ENCODE measurements at regions not wholly inside any gene's neighbourhood (a gene's known extent, or its start where the extent isn't known, plus 50 kb on each side); places are given as distances from the start of the nearest gene placed in this dataset.

DNA sequence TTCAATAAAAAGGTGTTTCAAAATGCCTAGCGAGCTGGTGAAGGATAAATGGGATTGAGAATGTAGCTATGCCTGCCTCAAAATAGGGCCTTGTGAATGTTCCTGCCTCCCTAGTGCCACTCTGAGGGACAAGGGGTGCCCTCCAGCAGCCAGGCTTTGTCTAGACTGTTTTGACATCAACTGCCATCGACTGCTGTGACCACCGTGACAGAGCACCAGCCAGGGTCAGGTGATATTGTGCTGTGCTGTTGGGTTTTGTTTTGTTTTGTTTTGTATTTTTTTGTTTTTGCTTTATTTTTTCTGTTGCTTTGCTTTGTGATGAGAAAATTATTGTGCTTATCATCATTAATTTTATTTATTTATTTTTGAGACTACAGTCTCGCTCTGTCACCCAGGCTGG lies 144.8 kb downstream of the SMAD6 start:
- H3K27me3 ChIP-seq (ENCODE audit: control insufficient read depth in 2 of 2, insufficient read depth in 2 of 2, low read length in 2 of 2): no peaks in the 10 kb centered on the region
- H3K9ac ChIP-seq (ENCODE audit: insufficient read depth in 1 of 2, low read depth in 2 of 2, low read length in 2 of 2): no peak overlapping the region
- peaks cover 20 to 35% of the 10 kb centered on the region in 2 experiments; a peak in 4 of 5 replicates for H3K4me1 ChIP-seq (replicated peaks in 1 of 2; ENCODE audit: control insufficient read depth in 2 of 2, insufficient read depth in 2 of 2, low read length in 2 of 2)
- ATAC-seq (no peak), DNase-seq (ENCODE audit: extremely low read depth in 1 of 4, low spot score in 3 of 4) (no peak), FAIRE-seq (no peak)
- H3K9me1 ChIP-seq (ENCODE audit: control insufficient read depth, insufficient read depth, low read length): no peaks in the 10 kb centered on the region
- H2AFZ ChIP-seq (ENCODE audit: low read depth, low read length): no peak overlapping the region
- no peak overlapping the region for H3K4me3 ChIP-seq
- CTCF ChIA-PET (ENCODE audit: low intra/inter-chr PET ratio): no interaction called here
- no peaks in the 10 kb centered on the region for H3K79me2 ChIP-seq (ENCODE audit: control insufficient read depth, insufficient read depth, low read length)
- no peaks in the 10 kb centered on the region for H3K9me3 ChIP-seq (replicated peaks; ENCODE audit: control insufficient read depth, insufficient read depth, low read depth, low read length)
- POLR2A ChIA-PET: interaction anchor here (0.5 to 2.3 kb wide), 4 partner anchors 11 to 1374 kb away, joined by 3 to 6 read pairs (median 4); no protein-coding TSS in a partner anchor
- intact Hi-C loops (cut with micrococcal nuclease) (no loop called here), in situ Hi-C loops (cut with MboI) (no loop called here)
- WGBS (ENCODE audit: insufficient coverage, low coverage, missing lambda C conversion rate): 42% methylated on average over 3 of the region's 4 CpGs
- H3K27ac ChIP-seq (ENCODE audit: extremely low read depth, low read depth, low read length): no peak overlapping the region
- no peak overlapping the region for H3K4me2 ChIP-seq (ENCODE audit: insufficient read depth, low read length)
- H3K36me3 ChIP-seq (ENCODE audit: control insufficient read depth, insufficient read depth, low read length): no peaks in the 10 kb centered on the region
- H4K20me1 ChIP-seq (replicated peaks; ENCODE audit: control insufficient read depth, insufficient read depth, low read length): 0 out of 2 replicates have a peak, but pooled peaks cover 4% of the 10 kb centered on the region
- no TSS peak for BruUV-seq (replicated peaks)
- TF ChIP-seq ARID1B (IDR thresholded peaks at IDR 0.05) (no peak), E2F1 (CRISPR knock-in tag; IDR thresholded peaks at IDR 0.05) (no peak), PHB2 (IDR thresholded peaks at IDR 0.05; ENCODE audit: low read depth) (no peak), STAG1 (CRISPR knock-in tag; IDR thresholded peaks at IDR 0.05; ENCODE audit: borderline replicate concordance) (no peak), MYNN (IDR thresholded peaks at IDR 0.05) (no peak), MYNN (CRISPR knock-in tag; IDR thresholded peaks at IDR 0.05) (no peak), PCBP2 (IDR thresholded peaks at IDR 0.05; ENCODE audit: low read depth, low read length, poor library complexity, severe bottlenecking) (no peak), SRSF9 (IDR thresholded peaks at IDR 0.05; ENCODE audit: borderline replicate concordance, low read depth, low read length) (no peak), ZBTB17 (CRISPR knock-in tag; IDR thresholded peaks at IDR 0.05) (no peak), ZNF77 (CRISPR knock-in tag; IDR thresholded peaks at IDR 0.05) (no peak), ZNF408 (CRISPR knock-in tag; IDR thresholded peaks at IDR 0.05; ENCODE audit: low read depth) (no peak), ZNF707 (CRISPR knock-in tag; conservative IDR thresholded peaks at IDR 0.05) (no peak)
- TF ChIP-seq, protein P1, sequence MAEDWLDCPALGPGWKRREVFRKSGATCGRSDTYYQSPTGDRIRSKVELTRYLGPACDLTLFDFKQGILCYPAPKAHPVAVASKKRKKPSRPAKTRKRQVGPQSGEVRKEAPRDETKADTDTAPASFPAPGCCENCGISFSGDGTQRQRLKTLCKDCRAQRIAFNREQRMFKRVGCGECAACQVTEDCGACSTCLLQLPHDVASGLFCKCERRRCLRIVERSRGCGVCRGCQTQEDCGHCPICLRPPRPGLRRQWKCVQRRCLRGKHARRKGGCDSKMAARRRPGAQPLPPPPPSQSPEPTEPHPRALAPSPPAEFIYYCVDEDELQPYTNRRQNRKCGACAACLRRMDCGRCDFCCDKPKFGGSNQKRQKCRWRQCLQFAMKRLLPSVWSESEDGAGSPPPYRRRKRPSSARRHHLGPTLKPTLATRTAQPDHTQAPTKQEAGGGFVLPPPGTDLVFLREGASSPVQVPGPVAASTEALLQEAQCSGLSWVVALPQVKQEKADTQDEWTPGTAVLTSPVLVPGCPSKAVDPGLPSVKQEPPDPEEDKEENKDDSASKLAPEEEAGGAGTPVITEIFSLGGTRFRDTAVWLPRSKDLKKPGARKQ (CRISPR knock-in tag; IDR thresholded peaks at IDR 0.05): no peak
